ENCODE measurements at regions not wholly inside any gene's neighbourhood (a gene's known extent, or its start where the extent isn't known, plus 50 kb on each side); places are given as distances from the start of the nearest gene placed in this dataset.

- no peak overlapping the region for H3K4me3 ChIP-seq (ENCODE audit: low read depth, low read length)
- no peak overlapping the region for H3K9ac ChIP-seq (ENCODE audit: low read depth, low read length)
- H3K36me3 ChIP-seq (ENCODE audit: control insufficient read depth, insufficient read depth, low read length), result no peaks in the 10 kb centered on the region
- H3K4me1 ChIP-seq (ENCODE audit: control insufficient read depth, insufficient read depth, low read length), result peaks cover 2% of the 10 kb centered on the region
- H3K27me3 ChIP-seq (ENCODE audit: control insufficient read depth, insufficient read depth, low read length), result no peaks in the 10 kb centered on the region
- no peaks in the 10 kb centered on the region for H3K9me3 ChIP-seq (ENCODE audit: control insufficient read depth, insufficient read depth, low read length)
These were observed 470.2 kb upstream of the PROK2 start for GRCh38 chr3:72255191-72255590.

GRCh38 chr3:72254483-72254882, 469.5 kb upstream of the PROK2 start:
- H3K9me3 ChIP-seq (ENCODE audit: control insufficient read depth, insufficient read depth, low read length), result no peaks in the 10 kb centered on the region
- H3K4me1 ChIP-seq (ENCODE audit: control insufficient read depth, insufficient read depth, low read length), result peaks cover 2% of the 10 kb centered on the region
- H3K36me3 ChIP-seq (ENCODE audit: control insufficient read depth, insufficient read depth, low read length), result no peaks in the 10 kb centered on the region
- no peaks in the 10 kb centered on the region for H3K27me3 ChIP-seq (ENCODE audit: control insufficient read depth, insufficient read depth, low read length)
- no peak overlapping the region for H3K9ac ChIP-seq (ENCODE audit: low read depth, low read length)
- H3K4me3 ChIP-seq (ENCODE audit: low read depth, low read length), result no peak overlapping the region

DNA sequence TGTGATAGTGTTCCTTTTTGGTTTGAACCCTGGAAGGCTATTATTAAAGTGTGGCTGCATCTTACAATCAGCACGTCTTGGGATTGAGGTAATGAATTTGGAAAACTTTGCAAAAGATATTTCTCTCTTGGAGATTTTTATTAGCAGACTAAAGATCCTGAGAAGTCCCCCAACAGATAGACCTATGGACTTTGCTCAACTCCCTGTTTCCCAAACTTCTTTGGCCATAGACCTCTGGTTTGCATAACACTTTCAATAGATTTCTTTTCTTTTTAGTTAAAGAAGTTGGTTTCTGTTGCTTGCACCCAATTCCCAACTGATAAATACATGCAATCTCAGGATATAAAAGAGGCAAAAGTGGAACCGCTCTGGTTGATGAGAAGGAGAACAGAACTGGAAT, 465.8 kb upstream of the PROK2 start:
- no peaks in the 10 kb centered on the region for H3K27me3 ChIP-seq (ENCODE audit: control insufficient read depth, insufficient read depth, low read length)

GRCh38 chr3:72248869-72249268, 463.9 kb upstream of the PROK2 start:
- Histone ChIP-seq H3K36me3 (ENCODE audit: control insufficient read depth, insufficient read depth, low read length) (no peaks in the 10 kb centered on the region), H3K4me1 (ENCODE audit: control insufficient read depth, insufficient read depth, low read length) (no peaks in the 10 kb centered on the region), H3K9ac (ENCODE audit: low read depth, low read length) (no peak overlapping the region), H3K9me3 (ENCODE audit: control insufficient read depth, insufficient read depth, low read length) (no peaks in the 10 kb centered on the region), H3K27me3 (ENCODE audit: control insufficient read depth, insufficient read depth, low read length) (no peaks in the 10 kb centered on the region), H3K4me3 (ENCODE audit: low read depth, low read length) (no peak overlapping the region)

More for the DNA sequence above, 465.8 kb upstream of the PROK2 start:
- Histone ChIP-seq H3K9me3 (ENCODE audit: control insufficient read depth, insufficient read depth, low read length) (no peaks in the 10 kb centered on the region), H3K9ac (ENCODE audit: low read depth, low read length) (no peak overlapping the region), H3K36me3 (ENCODE audit: control insufficient read depth, insufficient read depth, low read length) (no peaks in the 10 kb centered on the region), H3K4me3 (ENCODE audit: low read depth, low read length) (no peak overlapping the region), H3K4me1 (ENCODE audit: control insufficient read depth, insufficient read depth, low read length) (peaks cover 2% of the 10 kb centered on the region)

- Histone ChIP-seq H3K27me3 (ENCODE audit: control insufficient read depth, insufficient read depth, low read length) (no peaks in the 10 kb centered on the region), H3K4me3 (ENCODE audit: low read depth, low read length) (no peak overlapping the region), H3K4me1 (ENCODE audit: control insufficient read depth, insufficient read depth, low read length) (no peaks in the 10 kb centered on the region), H3K9ac (ENCODE audit: low read depth, low read length) (no peak overlapping the region), H3K36me3 (ENCODE audit: control insufficient read depth, insufficient read depth, low read length) (no peaks in the 10 kb centered on the region), H3K9me3 (ENCODE audit: control insufficient read depth, insufficient read depth, low read length) (no peaks in the 10 kb centered on the region)
These were observed 463.4 kb upstream of the PROK2 start for GRCh38 chr3:72248389-72248761.

GRCh38 chr3:72247645-72248388, 462.9 kb upstream of the PROK2 start:
- no peaks in the 10 kb centered on the region for H3K36me3 ChIP-seq (ENCODE audit: control insufficient read depth, insufficient read depth, low read length)
- no peak overlapping the region for H3K4me3 ChIP-seq (ENCODE audit: low read depth, low read length)
- H3K9me3 ChIP-seq (ENCODE audit: control insufficient read depth, insufficient read depth, low read length), result no peaks in the 10 kb centered on the region
- H3K4me1 ChIP-seq (ENCODE audit: control insufficient read depth, insufficient read depth, low read length), result no peaks in the 10 kb centered on the region
- H3K9ac ChIP-seq (ENCODE audit: low read depth, low read length), result no peak overlapping the region
- H3K27me3 ChIP-seq (ENCODE audit: control insufficient read depth, insufficient read depth, low read length), result no peaks in the 10 kb centered on the region

- no peaks in the 10 kb centered on the region for H3K27me3 ChIP-seq (ENCODE audit: control insufficient read depth, insufficient read depth, low read length)
- no peaks in the 10 kb centered on the region for H3K9me3 ChIP-seq (ENCODE audit: control insufficient read depth, insufficient read depth, low read length)
- H3K36me3 ChIP-seq (ENCODE audit: control insufficient read depth, insufficient read depth, low read length), result no peaks in the 10 kb centered on the region
- no peak overlapping the region for H3K9ac ChIP-seq (ENCODE audit: low read depth, low read length)
- H3K4me3 ChIP-seq (ENCODE audit: low read depth, low read length), result no peak overlapping the region
- no peaks in the 10 kb centered on the region for H3K4me1 ChIP-seq (ENCODE audit: control insufficient read depth, insufficient read depth, low read length)
These were observed 462.2 kb upstream of the PROK2 start for GRCh38 chr3:72247126-72247525.

GRCh38 chr3:72246685-72247084, 461.7 kb upstream of the PROK2 start:
- no peaks in the 10 kb centered on the region for H3K36me3 ChIP-seq (ENCODE audit: control insufficient read depth, insufficient read depth, low read length)
- no peaks in the 10 kb centered on the region for H3K4me1 ChIP-seq (ENCODE audit: control insufficient read depth, insufficient read depth, low read length)
- no peaks in the 10 kb centered on the region for H3K9me3 ChIP-seq (ENCODE audit: control insufficient read depth, insufficient read depth, low read length)
- H3K4me3 ChIP-seq (ENCODE audit: low read depth, low read length), result no peak overlapping the region
- H3K9ac ChIP-seq (ENCODE audit: low read depth, low read length), result no peak overlapping the region
- no peaks in the 10 kb centered on the region for H3K27me3 ChIP-seq (ENCODE audit: control insufficient read depth, insufficient read depth, low read length)

- Histone ChIP-seq H3K4me3 (ENCODE audit: low read depth, low read length) (no peak overlapping the region), H3K9me3 (ENCODE audit: control insufficient read depth, insufficient read depth, low read length) (no peaks in the 10 kb centered on the region), H3K36me3 (ENCODE audit: control insufficient read depth, insufficient read depth, low read length) (no peaks in the 10 kb centered on the region), H3K27me3 (ENCODE audit: control insufficient read depth, insufficient read depth, low read length) (no peaks in the 10 kb centered on the region), H3K4me1 (ENCODE audit: control insufficient read depth, insufficient read depth, low read length) (no peaks in the 10 kb centered on the region), H3K9ac (ENCODE audit: low read depth, low read length) (no peak overlapping the region)
These were observed 460.3 kb upstream of the PROK2 start for GRCh38 chr3:72245183-72245811.

GRCh38 chr3:72244396-72244795, 459.4 kb upstream of the PROK2 start:
- no peak overlapping the region for H3K4me3 ChIP-seq (ENCODE audit: low read depth, low read length)
- H3K36me3 ChIP-seq (ENCODE audit: control insufficient read depth, insufficient read depth, low read length), result no peaks in the 10 kb centered on the region
- no peaks in the 10 kb centered on the region for H3K9me3 ChIP-seq (ENCODE audit: control insufficient read depth, insufficient read depth, low read length)
- no peaks in the 10 kb centered on the region for H3K4me1 ChIP-seq (ENCODE audit: control insufficient read depth, insufficient read depth, low read length)
- no peaks in the 10 kb centered on the region for H3K27me3 ChIP-seq (ENCODE audit: control insufficient read depth, insufficient read depth, low read length)
- no peak overlapping the region for H3K9ac ChIP-seq (ENCODE audit: low read depth, low read length)

GRCh38 chr3:72242326-72242725, 457.4 kb upstream of the PROK2 start:
- Histone ChIP-seq H3K9ac (ENCODE audit: low read depth, low read length) (no peak overlapping the region), H3K27me3 (ENCODE audit: control insufficient read depth, insufficient read depth, low read length) (no peaks in the 10 kb centered on the region), H3K36me3 (ENCODE audit: control insufficient read depth, insufficient read depth, low read length) (no peaks in the 10 kb centered on the region), H3K4me1 (ENCODE audit: control insufficient read depth, insufficient read depth, low read length) (no peaks in the 10 kb centered on the region), H3K9me3 (ENCODE audit: control insufficient read depth, insufficient read depth, low read length) (no peaks in the 10 kb centered on the region), H3K4me3 (ENCODE audit: low read depth, low read length) (no peak overlapping the region)

DNA sequence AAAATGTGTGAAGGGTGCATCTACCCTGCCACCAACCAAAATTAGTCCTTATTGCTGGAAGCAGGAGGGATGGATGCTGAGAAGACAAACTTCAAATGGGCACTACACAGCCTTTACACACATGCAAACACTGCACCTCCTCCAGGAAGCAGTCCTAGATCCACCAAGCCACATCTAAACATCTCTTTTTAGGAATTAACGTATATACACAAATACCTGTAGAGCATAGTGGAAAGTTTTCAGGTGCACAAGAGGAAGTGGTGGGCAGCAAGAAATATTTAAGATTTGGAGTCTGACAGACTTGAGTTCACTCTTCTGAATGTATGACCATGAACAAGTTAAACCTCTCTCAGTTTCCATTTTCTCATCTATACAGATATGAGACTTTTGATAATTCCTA, 456.6 kb upstream of the PROK2 start:
- H3K27me3 ChIP-seq (ENCODE audit: control insufficient read depth, insufficient read depth, low read length), result no peaks in the 10 kb centered on the region
- H3K9ac ChIP-seq (ENCODE audit: low read depth, low read length), result no peak overlapping the region
- H3K36me3 ChIP-seq (ENCODE audit: control insufficient read depth, insufficient read depth, low read length), result no peaks in the 10 kb centered on the region
- no peaks in the 10 kb centered on the region for H3K4me1 ChIP-seq (ENCODE audit: control insufficient read depth, insufficient read depth, low read length)
- H3K9me3 ChIP-seq (ENCODE audit: control insufficient read depth, insufficient read depth, low read length), result no peaks in the 10 kb centered on the region
- no peak overlapping the region for H3K4me3 ChIP-seq (ENCODE audit: low read depth, low read length)
